BLaER1 treated with 17β-estradiol and CSF1 and Interleukin-3, amounts not matched to agents 10 nM and 100 nM (cell line): ENCODE measurements at regions not wholly inside any gene's neighbourhood (a gene's known extent, or its start where the extent isn't known, plus 50 kb on each side); places are given as distances from the start of the nearest gene placed in this dataset.
"Not testable (repeated sequence)": the region's sequence is repeated elsewhere in the genome, so short reads cannot be mapped to it uniquely, and the experiment has no call there.

Experiments used
- H3K27ac ChIP-seq, 11 experiments: shearing (Covaris generic); formaldehyde crosslinking; 2 replicates each; pipeline ENCODE4 v1.8.1; 2022
- H3K27me3 ChIP-seq, 11 experiments: shearing (Covaris generic); formaldehyde crosslinking; 2 replicates each; pipeline ENCODE4 v1.8.1; 2022
- H3K36me3 ChIP-seq, 11 experiments: shearing (Covaris generic); formaldehyde crosslinking; 2 replicates each; pipeline ENCODE4 v1.8.1; 2022
- H3K4me1 ChIP-seq, 10 experiments: shearing (Covaris generic); formaldehyde crosslinking; 2 replicates each; pipeline ENCODE4 v1.8.1; 2022
- H3K4me2 ChIP-seq, 11 experiments: shearing (Covaris generic); formaldehyde crosslinking; 2 replicates each; pipeline ENCODE4 v1.8.1; 2022
- H3K4me3 ChIP-seq, 10 experiments: shearing (Covaris generic); formaldehyde crosslinking; 2 replicates each; pipeline ENCODE4 v1.8.1; 2022
- H3K9ac ChIP-seq, 11 experiments: shearing (Covaris generic); formaldehyde crosslinking; 2 replicates each; pipeline ENCODE4 v1.8.1; 2022
- H3K9me3 ChIP-seq, 11 experiments: shearing (Covaris generic); formaldehyde crosslinking; replicated peaks in 1 of 11; 2 replicates each; pipeline ENCODE4 v1.8.1; 2022
- H4K20me1 ChIP-seq, 11 experiments: shearing (Covaris generic); formaldehyde crosslinking; 2 replicates each; pipeline ENCODE4 v1.8.1; 2022

DNA sequence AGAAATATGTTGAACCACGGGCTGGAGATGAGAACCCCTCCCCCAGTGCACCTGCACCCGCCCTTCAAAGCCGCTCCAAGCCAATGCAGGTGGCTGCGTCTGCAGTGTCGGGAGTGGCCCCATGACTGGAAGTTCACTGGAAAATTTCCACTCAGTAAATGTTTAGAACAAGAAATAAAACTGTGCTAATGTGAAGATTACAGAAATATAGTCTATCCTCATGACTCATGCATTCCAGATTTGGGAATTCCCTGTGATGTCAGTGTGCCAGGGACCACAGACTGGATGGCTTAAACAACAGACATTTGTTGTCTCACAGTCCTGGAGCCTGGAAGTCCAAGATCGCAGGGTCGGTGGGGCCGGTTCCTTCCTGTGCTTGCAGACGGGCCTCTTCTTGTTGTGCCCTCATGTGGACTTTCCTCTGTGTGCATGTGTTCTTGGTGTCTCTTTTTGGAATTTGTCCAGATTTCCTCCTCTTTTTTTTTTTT lies 3967.0 kb upstream of the TPTE start:
- not testable (repeated sequence) for H3K9me3 ChIP-seq, H4K20me1 ChIP-seq

GRCh38 chr21:6556516-6556915 lies 3964.9 kb upstream of the TPTE start:
- H4K20me1 ChIP-seq, H3K4me3 ChIP-seq, H3K9ac ChIP-seq, H3K4me1 ChIP-seq, H3K4me2 ChIP-seq, H3K36me3 ChIP-seq, H3K27me3 ChIP-seq, H3K27ac ChIP-seq, H3K9me3 ChIP-seq: not testable (repeated sequence)

More for the DNA sequence above, 3967.0 kb upstream of the TPTE start:
- H3K27me3 ChIP-seq, H3K4me2 ChIP-seq, H3K9ac ChIP-seq, H3K4me1 ChIP-seq, H3K36me3 ChIP-seq, H3K27ac ChIP-seq, H3K4me3 ChIP-seq: not testable (repeated sequence)

GRCh38 chr21:6557415-6557814 lies 3964.0 kb upstream of the TPTE start:
- H3K36me3 ChIP-seq, H3K4me2 ChIP-seq, H3K4me1 ChIP-seq, H4K20me1 ChIP-seq, H3K4me3 ChIP-seq, H3K27ac ChIP-seq, H3K27me3 ChIP-seq, H3K9me3 ChIP-seq, H3K9ac ChIP-seq: not testable (repeated sequence)

DNA sequence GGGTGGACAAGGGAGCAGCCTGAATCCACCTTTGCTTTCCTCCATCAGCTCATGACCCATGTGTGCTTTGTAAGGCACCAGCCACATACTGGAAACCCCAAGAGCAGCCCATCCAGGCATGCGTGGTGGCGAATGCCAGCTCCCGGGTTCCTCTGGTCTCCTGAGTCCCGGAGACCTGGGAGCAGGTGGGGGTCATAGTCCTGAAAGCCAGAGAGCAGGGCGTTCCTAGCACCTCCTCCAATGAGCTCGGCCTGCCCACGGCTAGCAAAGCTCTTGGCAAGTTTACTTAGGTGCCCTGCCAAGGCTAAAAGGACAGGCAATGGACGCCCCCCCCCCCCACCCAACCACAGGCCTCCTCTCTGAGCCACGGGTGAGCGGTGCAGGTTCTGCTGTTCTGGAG lies 3960.2 kb upstream of the TPTE start:
- H3K4me1 ChIP-seq, H3K9me3 ChIP-seq, H4K20me1 ChIP-seq, H3K27me3 ChIP-seq, H3K27ac ChIP-seq, H3K9ac ChIP-seq, H3K4me2 ChIP-seq, H3K36me3 ChIP-seq, H3K4me3 ChIP-seq: not testable (repeated sequence)

- H3K27me3 ChIP-seq, H3K9me3 ChIP-seq, H3K4me2 ChIP-seq, H3K36me3 ChIP-seq, H4K20me1 ChIP-seq, H3K4me3 ChIP-seq, H3K9ac ChIP-seq, H3K27ac ChIP-seq, H3K4me1 ChIP-seq: not testable (repeated sequence)
Observed at GRCh38 chr21:6561578-6561977, 3959.8 kb upstream of the TPTE start.

- not testable (repeated sequence) for H3K4me1 ChIP-seq, H4K20me1 ChIP-seq, H3K4me2 ChIP-seq, H3K36me3 ChIP-seq, H3K27me3 ChIP-seq, H3K27ac ChIP-seq, H3K4me3 ChIP-seq, H3K9ac ChIP-seq, H3K9me3 ChIP-seq
Observed at GRCh38 chr21:6564543-6565166, 3956.7 kb upstream of the TPTE start.

DNA sequence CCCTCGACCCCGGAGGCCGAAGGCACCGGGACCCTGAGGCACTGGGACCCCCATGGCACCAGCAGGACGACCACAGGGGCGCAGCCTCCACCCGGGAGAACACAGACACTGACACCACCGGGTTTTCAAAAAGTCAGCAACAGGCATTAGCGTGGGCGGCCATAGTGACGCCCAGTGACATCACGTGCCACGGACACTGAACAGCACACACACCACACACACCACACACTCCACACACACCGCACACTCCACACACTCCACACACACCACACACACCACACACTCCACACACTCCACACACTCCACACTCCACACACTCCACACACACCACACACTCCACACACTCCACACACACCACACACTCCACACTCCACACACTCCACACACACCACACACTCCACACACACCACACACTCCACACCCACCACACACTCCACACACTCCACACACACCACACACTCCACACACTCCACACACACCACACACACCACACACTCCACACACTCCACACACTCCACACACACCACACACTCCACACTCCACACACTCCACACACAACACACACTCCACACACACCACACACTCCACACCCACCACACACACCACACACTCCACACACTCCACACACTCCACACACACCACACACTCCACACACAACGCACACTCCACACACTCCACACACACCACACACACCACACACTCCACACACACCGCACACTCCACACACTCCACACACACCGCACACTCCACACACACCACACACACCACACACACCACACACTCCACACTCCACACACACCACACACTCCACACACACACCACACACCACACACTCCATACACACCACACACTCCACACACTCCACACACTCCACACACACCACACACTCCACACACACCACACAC lies 3955.9 kb upstream of the TPTE start:
- not testable (repeated sequence) for H3K27ac ChIP-seq

DNA sequence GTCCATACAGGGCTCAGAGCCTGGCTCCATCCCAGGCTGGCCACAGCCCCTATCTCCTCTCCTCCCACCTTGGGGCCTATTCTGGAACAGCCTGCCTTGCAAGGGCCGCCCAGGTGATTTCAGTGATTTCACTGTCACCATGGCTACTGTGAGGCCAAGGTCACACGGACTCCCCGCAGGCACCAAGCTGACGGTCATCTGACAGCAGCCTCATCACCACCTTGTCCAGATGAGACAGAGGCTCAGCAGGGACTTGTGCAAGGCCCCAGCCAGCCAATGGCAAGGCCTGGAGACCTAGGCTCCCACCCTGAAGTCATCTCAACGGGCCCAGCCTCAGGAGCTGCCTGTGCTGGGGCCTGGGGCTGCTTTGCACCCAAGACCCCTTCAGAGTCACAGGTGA lies 3953.8 kb upstream of the TPTE start:
- not testable (repeated sequence) for H3K4me2 ChIP-seq, H3K27ac ChIP-seq, H3K4me3 ChIP-seq, H3K9ac ChIP-seq, H3K27me3 ChIP-seq, H3K36me3 ChIP-seq, H3K4me1 ChIP-seq, H3K9me3 ChIP-seq, H4K20me1 ChIP-seq

More for the DNA sequence above, 3955.9 kb upstream of the TPTE start:
- peak overlapping the region in 7 of 11 experiments; percentile 13 to 38 (median 24); a peak in 4 of 22 replicates for H3K4me2 ChIP-seq
- H3K9ac ChIP-seq, H4K20me1 ChIP-seq, H3K4me3 ChIP-seq, H3K36me3 ChIP-seq, H3K27me3 ChIP-seq, H3K4me1 ChIP-seq, H3K9me3 ChIP-seq: not testable (repeated sequence)

DNA sequence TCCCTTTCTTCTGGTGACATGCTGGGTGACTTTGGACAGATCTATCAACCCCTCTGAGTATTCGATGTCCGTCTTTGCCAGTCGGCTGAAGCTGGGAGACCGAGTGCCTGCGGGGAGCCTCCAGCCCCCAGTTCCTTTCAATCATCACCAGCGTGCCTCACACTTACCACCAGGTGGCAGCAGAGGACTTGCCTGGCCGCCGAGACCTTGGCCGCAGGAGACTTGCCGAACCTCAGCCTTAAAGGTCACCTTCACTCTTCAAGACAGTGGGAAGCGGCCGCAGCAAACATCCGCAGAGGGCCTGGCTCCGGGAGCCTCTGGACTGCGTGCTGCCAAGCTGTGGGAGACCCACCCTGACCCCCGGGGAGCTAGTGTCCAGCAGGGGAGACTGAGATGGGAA lies 3952.2 kb upstream of the TPTE start:
- H3K9ac ChIP-seq, H3K9me3 ChIP-seq, H3K4me3 ChIP-seq, H3K4me2 ChIP-seq, H3K27ac ChIP-seq, H3K4me1 ChIP-seq, H3K36me3 ChIP-seq, H3K27me3 ChIP-seq, H4K20me1 ChIP-seq: not testable (repeated sequence)

DNA sequence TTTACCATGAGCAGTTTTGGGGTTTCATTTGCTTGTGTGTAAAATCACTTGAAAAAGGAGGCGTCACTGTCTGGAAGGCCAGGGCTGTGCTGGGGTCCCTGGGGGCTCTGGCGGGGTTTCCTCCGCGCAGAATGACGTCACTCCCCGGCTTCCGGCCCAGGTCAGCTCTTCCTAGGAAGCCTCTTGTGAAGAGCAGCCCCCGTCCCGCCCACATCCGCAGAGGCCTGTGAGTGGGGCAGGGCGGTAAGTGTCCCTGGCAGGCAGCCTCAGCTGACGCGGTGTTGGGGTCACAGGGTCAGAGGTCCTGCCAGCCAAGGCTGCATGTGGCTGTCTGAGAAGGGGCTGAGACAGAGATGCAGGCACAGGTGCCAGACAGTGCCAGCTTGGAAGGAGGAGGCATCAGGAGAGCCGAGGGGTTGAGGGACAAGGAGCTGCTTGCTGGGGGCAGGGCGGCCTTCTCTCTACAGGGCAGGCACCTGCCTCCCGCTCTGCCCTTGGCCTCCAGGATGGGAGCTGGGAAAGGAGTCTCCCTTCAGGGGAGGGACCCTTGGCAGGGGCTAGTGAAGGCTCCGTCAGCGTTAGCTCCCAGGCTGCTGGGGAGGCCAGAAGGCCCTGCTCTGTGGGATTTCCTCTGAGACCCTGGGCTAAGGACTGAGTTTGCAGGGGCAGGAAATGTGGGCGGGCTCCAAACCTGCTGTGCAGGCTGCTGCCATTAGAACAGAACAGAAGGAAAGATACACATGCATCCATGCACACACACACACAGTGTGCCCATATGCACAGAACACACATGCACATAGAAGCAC lies 3951.6 kb upstream of the TPTE start:
- H3K27me3 ChIP-seq, H4K20me1 ChIP-seq, H3K9me3 ChIP-seq, H3K27ac ChIP-seq, H3K4me2 ChIP-seq, H3K36me3 ChIP-seq, H3K4me1 ChIP-seq, H3K4me3 ChIP-seq, H3K9ac ChIP-seq: not testable (repeated sequence)

GRCh38 chr21:6570700-6571368 lies 3950.5 kb upstream of the TPTE start:
- H3K4me3 ChIP-seq, H3K4me2 ChIP-seq, H3K36me3 ChIP-seq, H3K27me3 ChIP-seq, H3K9ac ChIP-seq, H3K4me1 ChIP-seq, H3K27ac ChIP-seq, H3K9me3 ChIP-seq, H4K20me1 ChIP-seq: not testable (repeated sequence)

GRCh38 chr21:6573576-6573975 lies 3947.8 kb upstream of the TPTE start:
- not testable (repeated sequence) for H3K9ac ChIP-seq, H3K27me3 ChIP-seq, H3K4me3 ChIP-seq

GRCh38 chr21:6579801-6580200 lies 3941.6 kb upstream of the TPTE start:
- not testable (repeated sequence) for H4K20me1 ChIP-seq, H3K9ac ChIP-seq, H3K36me3 ChIP-seq, H3K27ac ChIP-seq, H3K4me2 ChIP-seq, H3K4me1 ChIP-seq, H3K9me3 ChIP-seq, H3K4me3 ChIP-seq, H3K27me3 ChIP-seq

More at GRCh38 chr21:6573576-6573975, 3947.8 kb upstream of the TPTE start:
- H3K36me3 ChIP-seq, H3K4me1 ChIP-seq, H3K9me3 ChIP-seq, H4K20me1 ChIP-seq, H3K4me2 ChIP-seq, H3K27ac ChIP-seq: not testable (repeated sequence)
